ENCODE measurements at regions not wholly inside any gene's neighbourhood (a gene's known extent, or its start where the extent isn't known, plus 50 kb on each side); places are given as distances from the start of the nearest gene placed in this dataset.

DNA sequence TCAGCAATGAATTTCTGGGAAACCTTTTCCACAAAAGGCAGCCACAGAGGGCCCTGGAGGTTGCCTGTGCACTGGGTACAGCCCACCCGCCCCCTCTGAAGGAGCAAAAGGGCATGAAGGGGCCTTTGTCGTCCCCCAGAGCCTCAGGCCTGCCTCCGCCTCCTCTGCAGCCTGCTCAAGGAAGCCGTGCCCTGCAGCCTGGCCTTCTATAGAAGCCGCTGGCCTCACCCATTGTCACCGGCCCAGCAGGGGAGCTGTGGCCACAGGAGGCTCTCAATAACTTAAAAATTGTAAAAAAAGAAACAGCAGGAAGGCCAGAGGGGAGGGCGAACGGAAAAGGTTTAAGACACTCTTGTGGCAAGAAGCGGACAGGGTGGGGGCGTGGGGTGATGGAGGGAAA is 213.3 kb downstream of the IRX2 start:
- TF ChIP-seq, protein P1, sequence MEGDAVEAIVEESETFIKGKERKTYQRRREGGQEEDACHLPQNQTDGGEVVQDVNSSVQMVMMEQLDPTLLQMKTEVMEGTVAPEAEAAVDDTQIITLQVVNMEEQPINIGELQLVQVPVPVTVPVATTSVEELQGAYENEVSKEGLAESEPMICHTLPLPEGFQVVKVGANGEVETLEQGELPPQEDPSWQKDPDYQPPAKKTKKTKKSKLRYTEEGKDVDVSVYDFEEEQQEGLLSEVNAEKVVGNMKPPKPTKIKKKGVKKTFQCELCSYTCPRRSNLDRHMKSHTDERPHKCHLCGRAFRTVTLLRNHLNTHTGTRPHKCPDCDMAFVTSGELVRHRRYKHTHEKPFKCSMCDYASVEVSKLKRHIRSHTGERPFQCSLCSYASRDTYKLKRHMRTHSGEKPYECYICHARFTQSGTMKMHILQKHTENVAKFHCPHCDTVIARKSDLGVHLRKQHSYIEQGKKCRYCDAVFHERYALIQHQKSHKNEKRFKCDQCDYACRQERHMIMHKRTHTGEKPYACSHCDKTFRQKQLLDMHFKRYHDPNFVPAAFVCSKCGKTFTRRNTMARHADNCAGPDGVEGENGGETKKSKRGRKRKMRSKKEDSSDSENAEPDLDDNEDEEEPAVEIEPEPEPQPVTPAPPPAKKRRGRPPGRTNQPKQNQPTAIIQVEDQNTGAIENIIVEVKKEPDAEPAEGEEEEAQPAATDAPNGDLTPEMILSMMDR (IDR thresholded peaks at IDR 0.05; ENCODE audit: low read depth, low read length, poor library complexity, severe bottlenecking), result no peak
- TF ChIP-seq EZH2phosphoT487 (IDR thresholded peaks at IDR 0.05; ENCODE audit: borderline replicate concordance, low read length), result no peak

All from DOHH2 (cell line).